Left cardiac atrium (tissue), 4 donors: ENCODE measurements at regions not wholly inside any gene's neighbourhood (a gene's known extent, or its start where the extent isn't known, plus 50 kb on each side); places are given as distances from the start of the nearest gene placed in this dataset.
"Not testable (repeated sequence)": the region's sequence is repeated elsewhere in the genome, so short reads cannot be mapped to it uniquely, and the experiment has no call there.

ENCODE experiments used
- ATAC-seq, 2 donors: fragments of 200-7000 bp; cut with Tn5 transposase; one replicate each; pipeline ENCODE4 v1.9.1; 2020; ENCODE audit warnings: mild to moderate bottlenecking in 2 of 2, moderate library complexity in 2 of 2
- DNase-seq: peaks from one replicate; pipeline ENCODE4 v3.0.0-alpha.2; 2020
- intact Hi-C, 2 donors: fragments of 100-400 bp; cut with DNase I; formaldehyde crosslinking; loops; one replicate each; pipeline versions ENCODE4 v1.14.1 to v1.15.1; 2022 to 2023
- donor health status: DM: no; HTN: yes; CAD: no.
- donor health status: DM: no; HTN: yes; CAD: no; lungs with severe emphysema.
- donor health status: DM: yes; HTN: yes; CAD: no.
- donor health status: Dilated cardiomyopathy.

DNA sequence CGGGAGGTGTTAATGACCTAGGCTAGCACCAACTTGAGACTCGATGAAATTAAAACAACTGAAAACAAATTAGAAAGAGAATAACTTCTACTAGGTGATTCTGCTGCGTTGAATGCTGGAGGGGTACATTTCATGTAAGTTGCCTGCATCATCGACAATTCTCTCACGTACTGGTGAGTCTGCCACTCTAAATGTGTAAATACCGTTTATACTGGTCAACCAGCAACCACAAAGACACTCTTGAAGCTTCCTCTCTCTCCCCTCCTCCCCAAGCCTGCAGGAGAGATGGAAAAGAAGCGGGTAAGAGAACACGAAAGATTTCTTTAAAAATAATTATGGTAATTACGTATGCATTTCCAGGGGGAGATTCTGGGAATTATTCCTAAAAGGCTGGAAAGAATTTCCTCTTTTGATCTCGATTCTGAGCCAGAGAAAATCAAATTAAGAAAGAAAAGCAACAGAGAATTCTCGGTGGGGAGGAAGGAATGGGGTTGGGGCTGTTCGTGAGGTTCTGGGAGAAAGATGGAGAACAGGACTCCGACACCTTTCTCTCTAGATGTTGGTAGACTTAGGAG lies 68.6 kb upstream of the MRTFB start:
- no peak for DNase-seq
- intact Hi-C loops: loop anchor here in 1 of 2 donors (5.0 kb wide), 1 partner anchor 185 kb away; no protein-coding TSS in a partner anchor
- no peak for ATAC-seq

- intact Hi-C loops: loop anchor here in 1 of 2 donors (5.0 kb wide), 1 partner anchor 184 kb away; no protein-coding TSS in a partner anchor
- DNase-seq (peak; percentile 68), ATAC-seq (peak; percentile 55 to 84)
Measured at GRCh38 chr16:14003074-14003570, 68.0 kb upstream of the MRTFB start.

DNA sequence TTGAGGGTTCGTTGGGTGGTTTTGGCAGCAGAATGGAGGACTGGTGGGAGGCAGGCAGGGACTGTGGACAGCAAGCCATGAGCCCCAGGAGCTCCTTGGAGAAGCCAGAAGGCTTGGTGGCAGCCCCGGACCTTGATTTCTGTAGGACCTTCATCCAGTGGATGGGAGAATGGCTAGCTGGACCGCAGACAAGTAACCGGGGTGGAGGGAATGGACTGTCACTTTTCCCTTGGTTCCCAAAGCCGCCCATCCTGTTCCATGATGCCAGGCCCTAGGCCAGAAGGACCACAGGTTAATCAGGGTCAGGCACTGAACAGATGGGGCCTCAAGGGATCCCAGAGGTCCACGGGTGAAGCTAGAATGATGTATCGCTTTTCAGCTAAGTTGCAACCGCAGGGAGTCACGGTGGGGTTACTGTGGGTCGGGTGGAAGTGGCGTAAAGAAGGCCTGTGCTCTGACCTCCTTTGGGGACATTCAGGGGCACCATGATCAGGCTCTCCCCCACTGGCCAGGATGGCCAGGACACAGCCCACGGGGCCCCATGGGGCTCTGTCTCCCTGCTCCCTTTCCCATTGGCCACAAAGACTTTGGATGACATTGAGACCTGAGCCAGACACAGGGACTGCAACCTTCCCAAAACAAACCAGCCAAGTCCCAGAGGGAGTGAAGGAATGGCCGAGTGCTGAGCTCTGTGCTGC lies 66.9 kb upstream of the MRTFB start:
- intact Hi-C loops: loop anchor here in 1 of 2 donors (5.0 kb wide), 1 partner anchor 183 kb away; no protein-coding TSS in a partner anchor
- ATAC-seq (peak; percentile 45 to 53), DNase-seq (peak; percentile 32)

GRCh38 chr16:14004729-14005315 lies 66.3 kb upstream of the MRTFB start:
- ATAC-seq (no peak), DNase-seq (no peak)
- intact Hi-C loops: loop anchor here in 1 of 2 donors (5.0 kb wide), 1 partner anchor 182 kb away; no protein-coding TSS in a partner anchor

DNA sequence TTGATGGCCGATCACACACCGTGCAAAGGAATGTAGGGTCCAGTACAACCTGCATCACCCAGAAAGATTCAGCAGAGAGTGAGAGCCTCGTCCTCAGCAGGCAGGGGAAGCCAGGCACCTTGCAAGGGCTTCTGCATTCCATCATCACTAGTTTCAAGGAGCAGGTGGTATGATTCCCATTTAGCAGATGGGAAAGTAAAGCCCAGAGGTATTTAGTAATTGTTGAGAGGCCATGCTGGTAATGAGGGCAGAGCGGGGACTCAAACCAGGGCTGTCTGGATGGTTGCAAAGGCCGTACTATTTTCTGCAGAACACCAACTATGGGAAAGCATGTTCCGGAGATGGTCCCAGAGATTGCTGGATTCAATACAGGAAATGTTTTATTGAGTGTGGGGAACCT lies 65.8 kb upstream of the MRTFB start:
- intact Hi-C loops: no loop called here
- ATAC-seq (no peak), DNase-seq (no peak)

GRCh38 chr16:14007450-14007849 lies 63.7 kb upstream of the MRTFB start:
- intact Hi-C loops: no loop called here
- DNase-seq: no peak
- no peak for ATAC-seq

DNA sequence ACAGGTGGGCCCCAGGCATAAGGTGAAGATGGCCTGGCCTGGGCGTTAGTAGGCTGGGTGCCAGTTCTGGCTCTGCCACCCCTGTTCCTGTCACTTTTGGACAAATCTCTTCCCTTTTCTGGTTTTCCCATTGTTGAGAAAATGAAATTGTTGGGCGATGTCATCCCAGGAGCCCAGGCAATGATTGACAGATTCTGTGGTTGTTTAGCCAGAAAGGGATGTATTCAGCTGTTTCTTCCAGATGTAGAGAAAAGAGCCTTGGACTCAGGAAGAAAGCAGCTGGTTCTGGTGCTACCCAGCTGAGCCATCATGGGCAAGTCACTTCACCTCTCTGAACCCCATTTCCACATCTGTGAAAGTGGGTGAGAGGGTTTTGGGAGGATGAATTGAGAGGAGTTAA lies 60.1 kb upstream of the MRTFB start:
- intact Hi-C loops: loop anchor here in 1 of 2 donors (10.0 kb wide), 1 partner anchor 86 kb away; the partner anchor contains the start of gene ERCC4
- ATAC-seq (no peak), DNase-seq (no peak)

GRCh38 chr16:14011846-14012245 lies 59.3 kb upstream of the MRTFB start:
- intact Hi-C loops: loop anchor here in 1 of 2 donors (10.0 kb wide), 1 partner anchor 87 kb away; the partner anchor contains the start of gene ERCC4
- DNase-seq: no peak
- peak; percentile 33 to 53 for ATAC-seq

DNA sequence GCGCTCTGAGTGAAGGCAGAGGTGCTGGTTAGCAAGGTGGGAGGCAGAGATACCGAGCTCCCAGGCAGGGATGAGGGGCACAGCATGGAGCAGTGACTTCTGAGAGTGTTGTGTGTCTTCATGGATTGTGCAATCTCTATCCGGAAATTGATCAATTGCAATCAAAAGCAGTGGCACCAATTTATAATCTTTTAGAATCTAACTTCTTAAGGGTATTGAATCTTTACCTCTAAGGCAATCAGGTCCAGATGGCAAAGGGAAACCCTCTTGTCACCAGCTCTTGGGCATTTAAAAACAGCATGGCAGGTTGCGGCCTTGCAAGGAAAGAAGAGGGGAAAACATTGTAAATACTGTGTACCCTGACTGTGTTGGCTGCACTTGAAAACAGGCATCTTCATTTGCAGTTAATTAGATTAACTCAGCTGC lies 58.0 kb upstream of the MRTFB start:
- no peak for ATAC-seq
- intact Hi-C loops: loop anchor here in 1 of 2 donors (10.0 kb wide), 1 partner anchor 88 kb away; the partner anchor contains the start of gene ERCC4
- DNase-seq: no peak

GRCh38 chr16:14013571-14014283 lies 57.4 kb upstream of the MRTFB start:
- intact Hi-C loops: loop anchor here in 1 of 2 donors (10.0 kb wide), 1 partner anchor 89 kb away; the partner anchor contains the start of gene ERCC4
- DNase-seq (no peak), ATAC-seq (peak; percentile 70 to 73)

- no peak for DNase-seq
- ATAC-seq: no peak
- intact Hi-C loops: loop anchor here in 1 of 2 donors (10.0 kb wide), 1 partner anchor 89 kb away; the partner anchor contains the start of gene ERCC4
Measured at GRCh38 chr16:14014284-14014625, 56.9 kb upstream of the MRTFB start.

DNA sequence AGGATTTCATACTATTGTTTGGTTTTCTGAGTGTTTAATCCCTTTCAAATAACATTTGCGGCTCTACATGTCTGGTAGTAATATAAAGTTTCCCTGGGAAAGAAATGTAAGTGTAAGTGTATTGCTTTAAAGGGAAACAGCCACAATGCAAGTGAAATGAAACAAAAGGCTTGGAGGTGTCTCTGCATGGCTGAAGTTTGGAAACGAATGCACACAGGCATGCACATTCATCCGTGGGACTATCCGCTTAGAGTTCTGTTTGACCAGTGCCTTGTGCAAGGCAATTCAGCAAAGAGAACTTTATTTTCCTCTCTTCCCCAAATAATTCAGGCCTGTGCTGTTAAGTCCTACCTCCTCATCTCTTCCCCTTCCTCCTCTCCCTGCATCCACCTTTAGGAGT lies 56.1 kb upstream of the MRTFB start:
- intact Hi-C loops: loop anchor here in 1 of 2 donors (10.0 kb wide), 1 partner anchor 90 kb away; the partner anchor contains the start of gene ERCC4
- no peak for ATAC-seq
- DNase-seq: no peak

DNA sequence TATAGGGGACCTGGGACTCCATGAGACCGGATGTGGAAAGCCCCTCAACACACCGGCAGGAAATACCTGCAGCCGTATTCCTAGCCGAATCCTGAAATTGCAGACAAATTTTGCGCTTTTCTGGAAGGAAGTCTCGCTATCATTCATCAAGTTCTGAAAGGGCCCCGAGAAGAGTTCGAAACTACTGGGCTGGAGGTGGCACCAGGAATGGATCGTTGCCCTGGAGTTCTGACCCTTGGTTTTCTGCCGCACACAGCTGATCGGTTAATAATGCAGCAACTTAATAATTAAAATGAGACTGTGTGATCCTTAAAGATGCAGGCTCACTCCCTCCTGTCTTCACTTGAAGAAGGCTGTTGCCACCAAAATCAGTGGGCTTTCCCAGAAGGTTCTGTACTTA lies 55.7 kb upstream of the MRTFB start:
- no peak for DNase-seq
- intact Hi-C loops: loop anchor here in 1 of 2 donors (10.0 kb wide), 1 partner anchor 91 kb away; the partner anchor contains the start of gene ERCC4
- no peak for ATAC-seq

- intact Hi-C loops: loop anchor here in 1 of 2 donors (10.0 kb wide), 1 partner anchor 91 kb away; the partner anchor contains the start of gene ERCC4
- ATAC-seq: peak; percentile 45 to 74
- DNase-seq: peak; percentile 49
Measured at GRCh38 chr16:14015948-14016347, 55.2 kb upstream of the MRTFB start.

- not testable (repeated sequence) for DNase-seq, ATAC-seq
- intact Hi-C loops: loop anchor here in 1 of 2 donors (10.0 kb wide), 1 partner anchor 92 kb away; the partner anchor contains the start of gene ERCC4
Measured at GRCh38 chr16:14016362-14016761, 54.8 kb upstream of the MRTFB start.

GRCh38 chr16:14017886-14018285 lies 53.2 kb upstream of the MRTFB start:
- ATAC-seq: no peak
- intact Hi-C loops: loop anchor here in 1 of 2 donors (10.0 kb wide), 1 partner anchor 93 kb away; the partner anchor contains the start of gene ERCC4
- no peak for DNase-seq

DNA sequence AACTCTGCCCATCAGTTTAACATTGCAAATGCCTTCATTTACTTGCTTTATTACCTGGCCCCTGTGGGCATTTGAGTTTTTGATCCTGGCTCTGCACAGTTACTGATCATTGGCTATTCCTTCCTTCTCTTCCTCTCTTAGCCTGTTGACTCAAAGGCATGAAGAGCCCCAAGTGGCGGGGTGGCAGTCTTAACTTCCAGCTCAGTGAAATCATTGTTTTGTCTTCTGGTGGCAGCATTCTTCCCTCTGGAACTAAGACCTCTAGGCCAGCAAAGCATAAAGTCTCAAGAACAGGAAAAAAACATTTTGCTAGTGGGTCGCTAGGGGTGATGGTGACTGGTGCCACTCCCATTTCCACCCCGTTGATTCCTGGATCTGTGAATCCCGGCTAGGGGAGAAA lies 52.3 kb upstream of the MRTFB start:
- DNase-seq: no peak
- intact Hi-C loops: loop anchor here in 1 of 2 donors (10.0 kb wide), 1 partner anchor 94 kb away; the partner anchor contains the start of gene ERCC4
- ATAC-seq: no peak

- ATAC-seq (no peak), DNase-seq (no peak)
- intact Hi-C loops: no loop called here
Measured at GRCh38 chr16:14020141-14020540, 51.0 kb upstream of the MRTFB start.
